KMS-11 (cell line): ENCODE measurements at regions not wholly inside any gene's neighbourhood (a gene's known extent, or its start where the extent isn't known, plus 50 kb on each side); places are given as distances from the start of the nearest gene placed in this dataset.

Experiments used
- H2AFZ ChIP-seq: fragments of 200-600 bp; sonication (generic); 2 replicates; pipeline ENCODE4 v1.6.1; 2016; ENCODE audit warnings: antibody characterized with exemption, mixed run types, low read depth
- H3K27ac ChIP-seq: fragments of 200-600 bp; sonication (generic); 2 replicates; pipeline ENCODE4 v1.6.1; 2016; ENCODE audit warnings: mild to moderate bottlenecking, mixed run types
- H3K27me3 ChIP-seq: fragments of 200-600 bp; sonication (generic); 2 replicates; pipeline ENCODE4 v1.6.1; 2017; ENCODE audit warnings: mild to moderate bottlenecking, low read depth, mixed run types, moderate library complexity; ENCODE audit not compliant: insufficient read depth
- H3K36me3 ChIP-seq: fragments of 200-600 bp; sonication (generic); 2 replicates; pipeline ENCODE4 v1.6.1; 2017; ENCODE audit warnings: mild to moderate bottlenecking, mixed run types; ENCODE audit not compliant: insufficient read depth
- H3K4me1 ChIP-seq: fragments of 200-600 bp; sonication (generic); 2 replicates; pipeline ENCODE4 v1.6.1; 2016; ENCODE audit warnings: mild to moderate bottlenecking, low read depth, mixed run types; ENCODE audit not compliant: poor library complexity, severe bottlenecking
- H3K4me2 ChIP-seq: fragments of 200-600 bp; sonication (generic); 2 replicates; pipeline ENCODE4 v1.7.0; 2016; ENCODE audit warnings: mild to moderate bottlenecking, mixed run types
- H3K4me3 ChIP-seq: fragments of 200-600 bp; sonication (generic); IDR thresholded peaks from 2 replicates; pipeline ENCODE4 v1.6.1; 2017; ENCODE audit warnings: low read depth, low read length, mixed read lengths; ENCODE audit not compliant: insufficient read depth
- H3K79me2 ChIP-seq: fragments of 200-600 bp; sonication (generic); 2 replicates; pipeline ENCODE4 v1.6.1; 2016; ENCODE audit warnings: low read depth, mixed run types; ENCODE audit not compliant: insufficient read depth
- H3K9ac ChIP-seq: fragments of 200-600 bp; sonication (generic); 2 replicates; pipeline ENCODE4 v1.6.1; 2016; ENCODE audit warnings: mild to moderate bottlenecking, mixed run types
- H4K20me1 ChIP-seq: fragments of 200-600 bp; sonication (generic); 2 replicates; pipeline ENCODE4 v1.6.1; 2016; ENCODE audit warnings: mild to moderate bottlenecking, mixed run types; ENCODE audit not compliant: insufficient read depth
- CTCF ChIP-seq: fragments of 200-600 bp; sonication (generic); conservative IDR thresholded peaks from 2 replicates; pipeline ENCODE4 v1.6.1; 2017; ENCODE audit warnings: low read depth, mild to moderate bottlenecking, antibody characterized with exemption, low read length, moderate library complexity, mixed read lengths

- no peak for TF ChIP-seq CTCF
- Histone ChIP-seq H3K79me2 (no peaks in the 10 kb centered on the region), H3K4me1 (no peaks in the 10 kb centered on the region), H3K4me2 (no peak overlapping the region), H3K4me3 (no peak overlapping the region), H3K27ac (no peak overlapping the region), H4K20me1 (no peaks in the 10 kb centered on the region), H2AFZ (no peak overlapping the region), H3K36me3 (no peaks in the 10 kb centered on the region), H3K27me3 (no peaks in the 10 kb centered on the region), H3K9ac (no peak overlapping the region)
Measured at GRCh38 chr3:73867524-73867923, 242.8 kb upstream of the PDZRN3 start.

DNA sequence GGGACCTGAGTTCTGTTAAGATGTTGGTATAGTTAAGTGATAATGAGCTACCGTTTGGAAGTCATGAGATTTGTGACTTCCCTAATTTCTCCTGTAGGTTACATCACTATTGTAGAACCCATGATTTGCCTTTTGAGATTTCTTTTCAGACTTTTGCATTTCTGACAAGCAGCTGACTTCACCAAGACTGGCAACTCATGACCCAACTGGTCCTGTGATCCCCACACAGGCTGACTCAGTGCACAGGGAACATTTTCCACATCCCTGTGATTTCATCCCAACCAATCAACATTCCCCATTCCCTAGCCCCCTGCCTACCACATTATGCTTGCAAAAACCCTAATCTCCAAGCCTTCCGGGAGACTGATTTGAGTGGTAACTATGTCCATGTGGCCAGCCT is 242.1 kb upstream of the PDZRN3 start:
- Histone ChIP-seq H3K27ac (no peak overlapping the region), H2AFZ (no peak overlapping the region), H3K9ac (no peak overlapping the region), H3K4me3 (no peak overlapping the region), H3K79me2 (no peaks in the 10 kb centered on the region), H3K36me3 (no peaks in the 10 kb centered on the region), H3K4me2 (no peak overlapping the region), H4K20me1 (no peaks in the 10 kb centered on the region), H3K4me1 (no peaks in the 10 kb centered on the region), H3K27me3 (no peaks in the 10 kb centered on the region)
- TF ChIP-seq CTCF = no peak

DNA sequence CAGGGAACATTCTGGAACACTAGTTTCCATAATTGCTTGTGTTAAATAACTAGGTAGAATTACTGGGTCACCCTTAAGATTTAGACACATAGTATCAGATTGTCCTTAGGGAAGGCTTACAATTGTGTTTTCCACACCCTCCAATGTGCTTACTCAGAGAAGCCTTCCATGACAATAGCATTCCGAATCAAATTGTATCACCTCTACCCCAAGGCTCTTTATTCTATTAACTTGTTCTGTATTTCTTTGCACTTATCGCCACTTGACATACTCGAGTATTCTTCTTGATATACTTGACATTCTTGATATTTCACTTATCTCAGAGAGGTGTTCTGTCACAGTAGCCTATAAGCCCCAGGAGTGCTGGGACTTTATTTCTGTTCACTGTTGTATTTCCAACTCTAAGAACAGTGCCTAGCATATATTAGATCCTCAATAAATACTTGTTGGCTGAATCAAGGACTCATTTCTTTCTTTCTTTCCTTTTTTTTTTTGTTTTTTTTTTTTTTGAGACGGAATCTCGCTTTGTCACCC is 238.9 kb upstream of the PDZRN3 start:
- H3K27me3 ChIP-seq = no peaks in the 10 kb centered on the region
- H3K36me3 ChIP-seq = no peaks in the 10 kb centered on the region
- no peaks in the 10 kb centered on the region for H3K4me1 ChIP-seq
- no peak overlapping the region for H3K9ac ChIP-seq
- H3K4me3 ChIP-seq = no peak overlapping the region
- no peak for TF ChIP-seq CTCF
- H3K79me2 ChIP-seq = no peaks in the 10 kb centered on the region
- no peak overlapping the region for H3K27ac ChIP-seq
- no peaks in the 10 kb centered on the region for H4K20me1 ChIP-seq
- no peak overlapping the region for H2AFZ ChIP-seq
- H3K4me2 ChIP-seq = no peak overlapping the region

- H3K4me2 ChIP-seq = no peak overlapping the region
- H3K36me3 ChIP-seq = no peaks in the 10 kb centered on the region
- H3K27me3 ChIP-seq = no peaks in the 10 kb centered on the region
- H3K9ac ChIP-seq = no peak overlapping the region
- no peaks in the 10 kb centered on the region for H4K20me1 ChIP-seq
- TF ChIP-seq CTCF = no peak
- no peak overlapping the region for H3K27ac ChIP-seq
- no peaks in the 10 kb centered on the region for H3K79me2 ChIP-seq
- no peaks in the 10 kb centered on the region for H3K4me1 ChIP-seq
- no peak overlapping the region for H2AFZ ChIP-seq
- no peak overlapping the region for H3K4me3 ChIP-seq
Measured at GRCh38 chr3:73855813-73856212, 231.1 kb upstream of the PDZRN3 start.
